ENCODE measurements at regions not wholly inside any gene's neighbourhood (a gene's known extent, or its start where the extent isn't known, plus 50 kb on each side); places are given as distances from the start of the nearest gene placed in this dataset.

DNA sequence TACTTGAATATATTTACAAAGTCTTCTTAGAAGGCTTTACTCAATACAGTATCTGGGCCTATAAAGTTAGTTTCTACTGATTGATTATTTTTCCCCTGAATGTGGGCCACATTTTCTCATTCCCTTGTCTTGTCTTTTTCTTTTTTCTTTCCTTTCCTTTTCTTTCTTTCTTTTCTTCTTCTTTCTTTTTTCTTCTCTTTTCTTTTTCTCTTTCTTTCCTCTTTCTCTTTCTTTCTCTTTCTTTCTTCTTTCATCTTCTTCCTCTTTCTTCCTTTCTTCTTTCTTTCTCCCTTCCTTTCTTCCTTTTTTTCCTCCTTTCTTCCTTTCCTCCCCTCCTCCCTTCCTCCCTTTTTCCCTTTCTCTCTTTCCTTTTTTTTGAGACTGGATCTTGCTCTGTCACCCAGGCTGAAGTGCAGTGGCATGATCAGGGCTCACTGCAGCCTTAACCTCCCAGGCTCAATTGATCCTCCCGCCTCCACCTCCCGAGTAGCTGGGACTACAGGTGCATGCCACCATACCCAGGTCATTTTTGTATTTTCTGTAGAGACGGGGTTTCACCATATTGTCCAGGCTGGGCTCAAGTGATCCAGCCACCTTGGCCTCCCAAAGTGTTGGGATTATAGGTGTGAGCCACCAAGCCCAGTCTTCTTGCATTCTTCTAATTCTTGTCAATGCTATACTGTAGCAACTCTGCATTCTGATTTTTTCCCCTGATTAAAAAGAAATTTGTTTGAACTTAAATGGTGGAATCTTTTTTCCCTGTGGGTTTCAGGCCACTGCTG is 133.1 kb upstream of the FBXO11 start (continued):
- TF ChIP-seq, protein P1, sequence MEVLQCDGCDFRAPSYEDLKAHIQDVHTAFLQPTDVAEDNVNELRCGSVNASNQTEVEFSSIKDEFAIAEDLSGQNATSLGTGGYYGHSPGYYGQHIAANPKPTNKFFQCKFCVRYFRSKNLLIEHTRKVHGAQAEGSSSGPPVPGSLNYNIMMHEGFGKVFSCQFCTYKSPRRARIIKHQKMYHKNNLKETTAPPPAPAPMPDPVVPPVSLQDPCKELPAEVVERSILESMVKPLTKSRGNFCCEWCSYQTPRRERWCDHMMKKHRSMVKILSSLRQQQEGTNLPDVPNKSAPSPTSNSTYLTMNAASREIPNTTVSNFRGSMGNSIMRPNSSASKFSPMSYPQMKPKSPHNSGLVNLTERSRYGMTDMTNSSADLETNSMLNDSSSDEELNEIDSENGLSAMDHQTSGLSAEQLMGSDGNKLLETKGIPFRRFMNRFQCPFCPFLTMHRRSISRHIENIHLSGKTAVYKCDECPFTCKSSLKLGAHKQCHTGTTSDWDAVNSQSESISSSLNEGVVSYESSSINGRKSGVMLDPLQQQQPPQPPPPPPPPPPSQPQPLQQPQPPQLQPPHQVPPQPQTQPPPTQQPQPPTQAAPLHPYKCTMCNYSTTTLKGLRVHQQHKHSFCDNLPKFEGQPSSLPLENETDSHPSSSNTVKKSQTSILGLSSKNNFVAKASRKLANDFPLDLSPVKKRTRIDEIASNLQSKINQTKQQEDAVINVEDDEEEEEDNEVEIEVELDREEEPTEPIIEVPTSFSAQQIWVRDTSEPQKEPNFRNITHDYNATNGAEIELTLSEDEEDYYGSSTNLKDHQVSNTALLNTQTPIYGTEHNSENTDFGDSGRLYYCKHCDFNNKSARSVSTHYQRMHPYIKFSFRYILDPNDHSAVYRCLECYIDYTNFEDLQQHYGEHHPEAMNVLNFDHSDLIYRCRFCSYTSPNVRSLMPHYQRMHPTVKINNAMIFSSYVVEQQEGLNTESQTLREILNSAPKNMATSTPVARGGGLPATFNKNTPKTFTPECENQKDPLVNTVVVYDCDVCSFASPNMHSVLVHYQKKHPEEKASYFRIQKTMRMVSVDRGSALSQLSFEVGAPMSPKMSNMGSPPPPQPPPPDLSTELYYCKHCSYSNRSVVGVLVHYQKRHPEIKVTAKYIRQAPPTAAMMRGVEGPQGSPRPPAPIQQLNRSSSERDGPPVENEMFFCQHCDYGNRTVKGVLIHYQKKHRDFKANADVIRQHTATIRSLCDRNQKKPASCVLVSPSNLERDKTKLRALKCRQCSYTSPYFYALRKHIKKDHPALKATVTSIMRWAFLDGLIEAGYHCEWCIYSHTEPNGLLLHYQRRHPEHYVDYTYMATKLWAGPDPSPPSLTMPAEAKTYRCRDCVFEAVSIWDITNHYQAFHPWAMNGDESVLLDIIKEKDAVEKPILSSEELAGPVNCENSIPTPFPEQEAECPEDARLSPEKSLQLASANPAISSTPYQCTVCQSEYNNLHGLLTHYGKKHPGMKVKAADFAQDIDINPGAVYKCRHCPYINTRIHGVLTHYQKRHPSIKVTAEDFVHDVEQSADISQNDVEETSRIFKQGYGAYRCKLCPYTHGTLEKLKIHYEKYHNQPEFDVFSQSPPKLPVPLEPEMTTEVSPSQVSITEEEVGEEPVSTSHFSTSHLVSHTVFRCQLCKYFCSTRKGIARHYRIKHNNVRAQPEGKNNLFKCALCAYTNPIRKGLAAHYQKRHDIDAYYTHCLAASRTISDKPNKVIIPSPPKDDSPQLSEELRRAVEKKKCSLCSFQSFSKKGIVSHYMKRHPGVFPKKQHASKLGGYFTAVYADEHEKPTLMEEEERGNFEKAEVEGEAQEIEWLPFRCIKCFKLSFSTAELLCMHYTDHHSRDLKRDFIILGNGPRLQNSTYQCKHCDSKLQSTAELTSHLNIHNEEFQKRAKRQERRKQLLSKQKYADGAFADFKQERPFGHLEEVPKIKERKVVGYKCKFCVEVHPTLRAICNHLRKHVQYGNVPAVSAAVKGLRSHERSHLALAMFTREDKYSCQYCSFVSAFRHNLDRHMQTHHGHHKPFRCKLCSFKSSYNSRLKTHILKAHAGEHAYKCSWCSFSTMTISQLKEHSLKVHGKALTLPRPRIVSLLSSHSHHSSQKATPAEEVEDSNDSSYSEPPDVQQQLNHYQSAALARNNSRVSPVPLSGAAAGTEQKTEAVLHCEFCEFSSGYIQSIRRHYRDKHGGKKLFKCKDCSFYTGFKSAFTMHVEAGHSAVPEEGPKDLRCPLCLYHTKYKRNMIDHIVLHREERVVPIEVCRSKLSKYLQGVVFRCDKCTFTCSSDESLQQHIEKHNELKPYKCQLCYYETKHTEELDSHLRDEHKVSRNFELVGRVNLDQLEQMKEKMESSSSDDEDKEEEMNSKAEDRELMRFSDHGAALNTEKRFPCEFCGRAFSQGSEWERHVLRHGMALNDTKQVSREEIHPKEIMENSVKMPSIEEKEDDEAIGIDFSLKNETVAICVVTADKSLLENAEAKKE (CRISPR knock-in tag; IDR thresholded peaks at IDR 0.05) = no peak
- TF ChIP-seq POLR2AphosphoS5 (IDR thresholded peaks at IDR 0.05; ENCODE audit: low read depth) = no peak
- no peak for TF ChIP-seq ZNF331 (CRISPR knock-in tag; IDR thresholded peaks at IDR 0.05; ENCODE audit: low read depth)

DNA sequence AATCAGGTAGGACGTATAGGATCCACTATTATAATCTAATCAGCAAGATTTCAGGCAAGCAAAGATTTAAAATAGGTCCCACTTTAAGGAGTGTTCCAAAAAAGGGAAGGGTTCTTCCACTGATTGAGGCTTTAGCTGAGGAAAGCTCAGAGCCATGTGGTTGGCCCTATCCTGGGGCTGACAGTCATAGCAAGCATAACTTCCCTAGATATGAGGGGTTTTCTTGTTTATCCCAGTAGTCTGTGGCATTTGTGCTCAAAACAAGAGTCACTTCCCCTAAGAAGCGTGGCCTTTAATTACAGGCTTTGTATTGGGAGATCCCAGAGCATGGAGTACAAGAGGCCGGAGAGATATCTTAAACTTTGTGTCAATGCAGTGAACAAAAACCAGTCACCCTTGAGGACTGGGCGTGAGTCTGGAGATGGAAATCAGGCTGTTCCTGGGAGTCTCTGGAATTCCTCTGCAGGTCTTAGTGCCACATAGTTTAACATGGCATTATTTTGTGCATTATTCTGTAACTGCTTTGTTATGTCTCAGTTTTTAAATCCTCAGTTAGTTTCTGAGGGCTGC is 136.9 kb upstream of the FBXO11 start:
- no peaks in the 10 kb centered on the region for H3K9me3 Mint-ChIP-seq
- H3K4me3 Mint-ChIP-seq = no peak overlapping the region
- Histone ChIP-seq H3K4me2 (no peak overlapping the region), H3K27ac (ENCODE audit: low read depth) (no peak overlapping the region), H3F3A (replicated peaks; ENCODE audit: low read depth) (no peaks in the 10 kb centered on the region), H3K4me1 (ENCODE audit: insufficient read depth) (peaks cover 8% of the 10 kb centered on the region), H4K20me1 (replicated peaks; ENCODE audit: insufficient read depth) (no peaks in the 10 kb centered on the region), H3K4me3 (no peak overlapping the region), H3K79me2 (replicated peaks; ENCODE audit: insufficient read depth) (no peaks in the 10 kb centered on the region; the same call in 1 of the 2 replicates), H3K27me3 (ENCODE audit: insufficient read depth) (no peaks in the 10 kb centered on the region), H3K9me2 (ENCODE audit: insufficient read depth) (no peaks in the 10 kb centered on the region), H3K36me3 (ENCODE audit: insufficient read depth) (no peaks in the 10 kb centered on the region), H2AFZ (peak overlapping the region; percentile 57; the same call in 1 of the 2 replicates)
- DNase-seq (ENCODE audit: low spot score) (no peak), ATAC-seq (no peak)
- no peak overlapping the region for H3K27ac Mint-ChIP-seq
- peaks cover 2% of the 10 kb centered on the region; the same call in 2 of the 3 replicates for H3K4me1 Mint-ChIP-seq
- no peaks in the 10 kb centered on the region for H3K36me3 Mint-ChIP-seq (ENCODE audit: low read depth)
- H3K27me3 Mint-ChIP-seq (ENCODE audit: insufficient read depth, low read depth, poor library complexity) = peaks cover 4% of the 10 kb centered on the region
- TF ChIP-seq ZNF331 (CRISPR knock-in tag; IDR thresholded peaks at IDR 0.05; ENCODE audit: low read depth) = no peak
- TF ChIP-seq, protein P1 (CRISPR knock-in tag; IDR thresholded peaks at IDR 0.05) = no peak
- no peak for TF ChIP-seq STAT1 (IDR thresholded peaks at IDR 0.05; ENCODE audit: unreplicated experiment)
- no peak for TF ChIP-seq NANOG (IDR thresholded peaks at IDR 0.05; ENCODE audit: borderline replicate concordance)
- no peak for TF ChIP-seq JUNB (IDR thresholded peaks at IDR 0.05; ENCODE audit: unreplicated experiment)
- TF ChIP-seq, protein P2, sequence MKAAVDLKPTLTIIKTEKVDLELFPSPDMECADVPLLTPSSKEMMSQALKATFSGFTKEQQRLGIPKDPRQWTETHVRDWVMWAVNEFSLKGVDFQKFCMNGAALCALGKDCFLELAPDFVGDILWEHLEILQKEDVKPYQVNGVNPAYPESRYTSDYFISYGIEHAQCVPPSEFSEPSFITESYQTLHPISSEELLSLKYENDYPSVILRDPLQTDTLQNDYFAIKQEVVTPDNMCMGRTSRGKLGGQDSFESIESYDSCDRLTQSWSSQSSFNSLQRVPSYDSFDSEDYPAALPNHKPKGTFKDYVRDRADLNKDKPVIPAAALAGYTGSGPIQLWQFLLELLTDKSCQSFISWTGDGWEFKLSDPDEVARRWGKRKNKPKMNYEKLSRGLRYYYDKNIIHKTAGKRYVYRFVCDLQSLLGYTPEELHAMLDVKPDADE (IDR thresholded peaks at IDR 0.05) = no peak

Measured in GM23338 (cell line).